Astrocyte (in vitro differentiated cells and primary cell): ENCODE measurements at regions not wholly inside any gene's neighbourhood (a gene's known extent, or its start where the extent isn't known, plus 50 kb on each side); places are given as distances from the start of the nearest gene placed in this dataset.

Source experiments
- DNase-seq: peaks from one replicate; pipeline ENCODE4 v3.0.0-alpha.2; 2010; ENCODE audit warnings: low read depth
- FAIRE-seq: peaks from 2 replicates; lab custom pipeline; 2011; peaks lifted over from hg19 to GRCh38; lab: Jason Lieb, UNC
- H2AFZ ChIP-seq: 2 replicates; pipeline ENCODE4 v1.6.0; 2012; ENCODE audit warnings: low read depth, low read length, inconsistent platforms
- H3K27ac ChIP-seq: 2 replicates; pipeline ENCODE4 v1.5.1; 2011; ENCODE audit warnings: low read depth, low read length, inconsistent platforms
- H3K27me3 ChIP-seq: 2 replicates; pipeline ENCODE4 v1.6.0; 2011; ENCODE audit warnings: low read length, inconsistent platforms; ENCODE audit not compliant: insufficient read depth
- H3K36me3 ChIP-seq: 2 replicates; pipeline ENCODE4 v1.5.1; 2011; ENCODE audit warnings: low read length, inconsistent platforms; ENCODE audit not compliant: insufficient read depth
- H3K4me1 ChIP-seq: 2 replicates; pipeline ENCODE4 v1.5.1; 2011; ENCODE audit warnings: low read length, inconsistent platforms; ENCODE audit not compliant: insufficient read depth
- H3K4me2 ChIP-seq: 2 replicates; pipeline ENCODE4 v1.6.0; 2012; ENCODE audit warnings: low read length, inconsistent platforms
- H3K4me3 ChIP-seq: 2 replicates; pipeline ENCODE4 v1.5.1; 2011; ENCODE audit warnings: low read depth, mild to moderate bottlenecking, low read length, inconsistent platforms; ENCODE audit not compliant: insufficient read depth
- H3K79me2 ChIP-seq: 2 replicates; pipeline ENCODE4 v1.6.0; 2012; ENCODE audit warnings: mild to moderate bottlenecking, low read length, inconsistent platforms; ENCODE audit not compliant: insufficient read depth
- H3K9ac ChIP-seq: 2 replicates; pipeline ENCODE4 v1.6.0; 2012; ENCODE audit warnings: mild to moderate bottlenecking, low read length, inconsistent platforms
- H3K9me3 ChIP-seq: 2 replicates; pipeline ENCODE4 v1.5.1; 2012; ENCODE audit warnings: low read depth, mild to moderate bottlenecking, low read length, inconsistent platforms; ENCODE audit not compliant: insufficient read depth
- H4K20me1 ChIP-seq: 2 replicates; pipeline ENCODE4 v1.6.0; 2012; ENCODE audit warnings: low read length, inconsistent platforms; ENCODE audit not compliant: insufficient read depth
- H3K27ac Mint-ChIP-seq: one replicate; pipeline ENCODE4 v1.8.0; 2021; ENCODE audit warnings: mild to moderate bottlenecking, mixed read lengths; ENCODE audit not compliant: unreplicated experiment
- H3K27me3 Mint-ChIP-seq: one replicate; pipeline ENCODE4 v1.8.0; 2021; ENCODE audit warnings: low read depth, mixed read lengths; ENCODE audit not compliant: unreplicated experiment
- H3K36me3 Mint-ChIP-seq: one replicate; pipeline ENCODE4 v1.8.0; 2021; ENCODE audit warnings: low read depth, mixed read lengths; ENCODE audit not compliant: unreplicated experiment
- H3K4me1 Mint-ChIP-seq: one replicate; pipeline ENCODE4 v1.8.0; 2021; ENCODE audit warnings: low read depth, mixed read lengths; ENCODE audit not compliant: unreplicated experiment
- H3K4me3 Mint-ChIP-seq: one replicate; pipeline ENCODE4 v1.8.0; 2021; ENCODE audit warnings: mild to moderate bottlenecking, moderate library complexity, mixed read lengths; ENCODE audit not compliant: unreplicated experiment
- H3K9me3 Mint-ChIP-seq: one replicate; pipeline ENCODE4 v1.8.0; 2021; ENCODE audit warnings: mild to moderate bottlenecking, mixed read lengths; ENCODE audit not compliant: unreplicated experiment
- CTCF ChIP-seq: IDR thresholded peaks from 2 replicates; pipeline ENCODE4 v1.5.1; 2011; ENCODE audit warnings: low read depth, mild to moderate bottlenecking, inconsistent platforms, low read length, moderate library complexity; ENCODE audit not compliant: insufficient read depth
- EZH2 ChIP-seq: IDR thresholded peaks from 2 replicates; pipeline ENCODE4 v1.6.1; 2012; ENCODE audit warnings: mild to moderate bottlenecking, low read length, inconsistent platforms; ENCODE audit not compliant: insufficient read depth

- Mint-ChIP-seq H3K9me3 (peaks cover 6% of the 10 kb centered on the region), H3K36me3 (peaks cover 2% of the 10 kb centered on the region), H3K27me3 (peaks cover 36% of the 10 kb centered on the region), H3K4me1 (no peaks in the 10 kb centered on the region), H3K4me3 (peak overlapping the region; percentile 60), H3K27ac (no peak overlapping the region)
- no peaks in the 10 kb centered on the region for H3K36me3 ChIP-seq
- H3K9ac ChIP-seq, result no peak overlapping the region
- no peak overlapping the region for H3K27ac ChIP-seq
- peaks cover 7% of the 10 kb centered on the region for H3K27me3 ChIP-seq
- H3K4me1 ChIP-seq, result peaks cover 4% of the 10 kb centered on the region
- FAIRE-seq, result peak; percentile 68
- no peaks in the 10 kb centered on the region for H3K79me2 ChIP-seq
- DNase-seq, result no peak
- no peak overlapping the region for H3K4me3 ChIP-seq
- H3K4me2 ChIP-seq, result no peak overlapping the region
- no peak for TF ChIP-seq EZH2
- no peak for TF ChIP-seq CTCF
- no peak overlapping the region for H2AFZ ChIP-seq
- H4K20me1 ChIP-seq, result no peaks in the 10 kb centered on the region
- no peaks in the 10 kb centered on the region for H3K9me3 ChIP-seq
Observed at GRCh38 chr10:78985973-78986818, 82.6 kb upstream of the ZMIZ1 start.

- peaks cover 2% of the 10 kb centered on the region for H3K36me3 Mint-ChIP-seq
- H3K4me1 Mint-ChIP-seq, result no peaks in the 10 kb centered on the region
- Histone ChIP-seq H3K9me3 (no peaks in the 10 kb centered on the region), H3K4me3 (no peak overlapping the region), H3K79me2 (no peaks in the 10 kb centered on the region), H4K20me1 (no peaks in the 10 kb centered on the region), H3K27me3 (peaks cover 4% of the 10 kb centered on the region), H3K4me1 (no peaks in the 10 kb centered on the region), H3K36me3 (no peaks in the 10 kb centered on the region), H3K4me2 (no peak overlapping the region), H2AFZ (no peak overlapping the region), H3K9ac (no peak overlapping the region), H3K27ac (no peak overlapping the region)
- H3K9me3 Mint-ChIP-seq, result peaks cover 6% of the 10 kb centered on the region
- no peak overlapping the region for H3K4me3 Mint-ChIP-seq
- peaks cover 55% of the 10 kb centered on the region for H3K27me3 Mint-ChIP-seq
- no peak for FAIRE-seq
- no peak overlapping the region for H3K27ac Mint-ChIP-seq
- peak; percentile 50 for DNase-seq
- TF ChIP-seq EZH2 (no peak), CTCF (no peak)
Observed at GRCh38 chr10:78991187-78991586, 77.6 kb upstream of the ZMIZ1 start.

GRCh38 chr10:78992333-78992732, 76.4 kb upstream of the ZMIZ1 start:
- Histone ChIP-seq H3K36me3 (no peaks in the 10 kb centered on the region), H3K4me1 (no peaks in the 10 kb centered on the region), H3K27ac (no peak overlapping the region), H3K4me3 (no peak overlapping the region), H3K9ac (no peak overlapping the region), H3K27me3 (peaks cover 2% of the 10 kb centered on the region), H4K20me1 (no peaks in the 10 kb centered on the region), H3K9me3 (no peaks in the 10 kb centered on the region), H3K4me2 (no peak overlapping the region), H3K79me2 (no peaks in the 10 kb centered on the region), H2AFZ (no peak overlapping the region)
- Mint-ChIP-seq H3K4me1 (no peaks in the 10 kb centered on the region), H3K27ac (no peak overlapping the region), H3K36me3 (peaks cover 2% of the 10 kb centered on the region), H3K4me3 (no peak overlapping the region), H3K27me3 (peaks cover 57% of the 10 kb centered on the region), H3K9me3 (peaks cover 6% of the 10 kb centered on the region)
- TF ChIP-seq EZH2, result no peak
- TF ChIP-seq CTCF, result no peak
- DNase-seq (no peak), FAIRE-seq (no peak)
